ENCODE measurements at regions not wholly inside any gene's neighbourhood (a gene's known extent, or its start where the extent isn't known, plus 50 kb on each side); places are given as distances from the start of the nearest gene placed in this dataset.

DNA sequence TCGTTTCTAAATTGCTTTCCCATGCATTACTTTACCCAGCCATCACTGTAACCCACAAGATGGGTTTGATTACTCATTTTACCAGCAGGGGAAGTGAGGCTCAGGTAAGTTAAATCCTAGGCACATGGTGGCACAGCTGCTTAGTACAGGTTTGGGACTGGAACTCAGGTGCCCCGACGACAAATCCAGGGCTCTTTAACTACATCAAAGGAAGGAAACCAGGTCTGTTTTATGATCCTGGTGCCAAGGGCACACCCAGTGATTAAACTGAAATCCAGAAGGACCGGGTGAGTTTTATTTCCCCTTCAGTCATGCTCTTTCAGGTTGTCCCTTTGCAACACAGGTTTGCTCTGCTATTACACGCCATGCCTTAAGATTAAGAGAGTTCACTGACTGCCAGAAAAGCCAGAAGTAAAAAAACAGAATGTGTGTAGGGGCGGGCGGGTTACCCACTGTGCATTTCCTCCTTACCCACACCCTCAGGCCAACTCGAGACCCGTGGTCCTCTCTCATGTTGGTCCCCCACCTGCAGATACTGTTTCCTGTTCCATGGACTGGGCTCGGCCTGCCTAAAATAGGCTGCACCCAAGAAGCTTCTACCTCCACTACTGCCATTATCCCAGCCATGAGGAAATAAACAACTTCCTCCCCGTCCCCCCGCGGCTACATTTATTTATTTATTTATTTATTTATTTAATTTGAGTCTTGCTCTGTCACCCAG, 55.1 kb upstream of the KDM7A start:
- H4K20me1 ChIP-seq (ENCODE audit: insufficient read depth, low read length, poor library complexity, severe bottlenecking), result no peaks in the 10 kb centered on the region
- H3K4me1 ChIP-seq (ENCODE audit: insufficient read depth, low read length, poor library complexity, severe bottlenecking), result peaks cover 18% of the 10 kb centered on the region
- H3K4me3 ChIP-seq (ENCODE audit: low read length, poor library complexity, severe bottlenecking), result peak overlapping the region; percentile 80
- peak overlapping the region; percentile 82; the same call in 1 of the 2 replicates for H2AFZ ChIP-seq (ENCODE audit: low read length)
- H3K9ac ChIP-seq (ENCODE audit: low read depth, low read length, poor library complexity, severe bottlenecking), result no peak overlapping the region
- no peaks in the 10 kb centered on the region for H3K36me3 ChIP-seq (ENCODE audit: insufficient read depth, low read length)
- peaks cover 7% of the 10 kb centered on the region for H3K27me3 ChIP-seq (ENCODE audit: insufficient read depth, low read length, poor library complexity, severe bottlenecking)
- TF ChIP-seq, protein P1, sequence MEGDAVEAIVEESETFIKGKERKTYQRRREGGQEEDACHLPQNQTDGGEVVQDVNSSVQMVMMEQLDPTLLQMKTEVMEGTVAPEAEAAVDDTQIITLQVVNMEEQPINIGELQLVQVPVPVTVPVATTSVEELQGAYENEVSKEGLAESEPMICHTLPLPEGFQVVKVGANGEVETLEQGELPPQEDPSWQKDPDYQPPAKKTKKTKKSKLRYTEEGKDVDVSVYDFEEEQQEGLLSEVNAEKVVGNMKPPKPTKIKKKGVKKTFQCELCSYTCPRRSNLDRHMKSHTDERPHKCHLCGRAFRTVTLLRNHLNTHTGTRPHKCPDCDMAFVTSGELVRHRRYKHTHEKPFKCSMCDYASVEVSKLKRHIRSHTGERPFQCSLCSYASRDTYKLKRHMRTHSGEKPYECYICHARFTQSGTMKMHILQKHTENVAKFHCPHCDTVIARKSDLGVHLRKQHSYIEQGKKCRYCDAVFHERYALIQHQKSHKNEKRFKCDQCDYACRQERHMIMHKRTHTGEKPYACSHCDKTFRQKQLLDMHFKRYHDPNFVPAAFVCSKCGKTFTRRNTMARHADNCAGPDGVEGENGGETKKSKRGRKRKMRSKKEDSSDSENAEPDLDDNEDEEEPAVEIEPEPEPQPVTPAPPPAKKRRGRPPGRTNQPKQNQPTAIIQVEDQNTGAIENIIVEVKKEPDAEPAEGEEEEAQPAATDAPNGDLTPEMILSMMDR (conservative IDR thresholded peaks at IDR 0.05; ENCODE audit: low read length), result 0 out of 2 replicates have a peak, but pooled peaks have one; percentile 22
- TF ChIP-seq EZH2phosphoT487 (IDR thresholded peaks at IDR 0.05; ENCODE audit: borderline replicate concordance), result no peak
- no peaks in the 10 kb centered on the region for H3F3A ChIP-seq (ENCODE audit: low read depth)
- no peaks in the 10 kb centered on the region for H3K9me2 ChIP-seq (replicated peaks; ENCODE audit: low read depth, low read length)
- H3K4me2 ChIP-seq (ENCODE audit: low read depth, low read length, poor library complexity, severe bottlenecking), result peak overlapping the region; percentile 98
- no peaks in the 10 kb centered on the region for H3K79me2 ChIP-seq (ENCODE audit: insufficient read depth, low read length)
- H3K9me3 ChIP-seq (ENCODE audit: insufficient read depth, low read depth, low read length), result no peaks in the 10 kb centered on the region

DNA sequence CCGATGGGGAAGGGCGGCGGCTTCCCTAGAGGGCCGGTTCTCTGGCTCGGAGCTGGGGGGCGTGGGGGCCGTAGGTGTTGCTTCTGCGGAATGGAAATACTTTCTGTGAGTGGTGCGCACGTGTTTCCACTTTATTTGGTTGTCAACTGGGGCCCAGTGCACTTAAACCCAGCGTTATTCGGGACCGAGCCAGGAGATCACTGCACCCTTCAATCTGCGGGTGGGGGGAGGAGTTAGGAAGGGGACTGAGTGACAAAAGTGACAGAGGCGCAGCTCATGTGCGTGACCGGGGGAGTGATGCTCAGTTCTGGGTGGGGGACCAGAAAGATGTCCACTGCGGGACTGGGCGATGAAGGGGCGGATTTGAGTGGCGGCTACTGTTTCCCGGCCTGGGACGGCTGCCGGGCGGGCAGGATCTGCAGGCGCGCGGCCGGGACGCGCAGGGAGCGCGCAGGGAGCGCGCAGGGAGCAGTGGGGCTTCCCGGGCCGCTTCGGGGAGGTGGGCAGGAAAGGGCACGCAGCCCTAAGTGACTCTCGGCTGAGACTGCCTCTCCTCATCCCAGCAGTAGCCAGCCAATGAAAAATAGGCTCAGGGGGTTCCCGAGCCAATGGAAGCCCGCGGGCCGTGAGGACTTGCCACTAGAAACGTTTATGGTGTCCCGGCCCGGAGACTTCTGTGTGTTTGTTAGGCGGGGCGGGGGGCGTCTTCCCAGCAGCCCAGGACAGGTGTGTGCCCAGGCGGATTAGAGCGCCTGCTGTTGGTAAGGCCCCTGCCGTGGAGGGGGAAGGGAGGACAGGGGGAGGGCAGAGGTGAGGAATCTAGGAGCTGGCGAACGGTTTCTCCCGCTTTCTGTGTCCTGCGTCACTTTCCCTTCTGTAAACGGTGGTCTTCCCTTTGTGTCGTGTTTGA, 54.3 kb upstream of the KDM7A start:
- peak overlapping the region; percentile 56 for H3K9ac ChIP-seq (ENCODE audit: low read depth, low read length, poor library complexity, severe bottlenecking)
- peaks cover 7% of the 10 kb centered on the region for H3K27me3 ChIP-seq (ENCODE audit: insufficient read depth, low read length, poor library complexity, severe bottlenecking)
- H3F3A ChIP-seq (ENCODE audit: low read depth), result no peaks in the 10 kb centered on the region
- H2AFZ ChIP-seq (ENCODE audit: low read length), result peak overlapping the region; percentile 82
- H3K4me1 ChIP-seq (ENCODE audit: insufficient read depth, low read length, poor library complexity, severe bottlenecking), result peaks cover 18% of the 10 kb centered on the region
- no peaks in the 10 kb centered on the region for H3K9me2 ChIP-seq (replicated peaks; ENCODE audit: low read depth, low read length)
- H4K20me1 ChIP-seq (ENCODE audit: insufficient read depth, low read length, poor library complexity, severe bottlenecking), result no peaks in the 10 kb centered on the region
- TF ChIP-seq EZH2phosphoT487 (IDR thresholded peaks at IDR 0.05; ENCODE audit: borderline replicate concordance), result no peak
- TF ChIP-seq, protein P1 (conservative IDR thresholded peaks at IDR 0.05; ENCODE audit: low read length), result no peak
- H3K4me3 ChIP-seq (ENCODE audit: low read length, poor library complexity, severe bottlenecking), result peak overlapping the region; percentile 80
- H3K4me2 ChIP-seq (ENCODE audit: low read depth, low read length, poor library complexity, severe bottlenecking), result peak overlapping the region; percentile 98
- no peaks in the 10 kb centered on the region for H3K79me2 ChIP-seq (ENCODE audit: insufficient read depth, low read length)
- H3K9me3 ChIP-seq (ENCODE audit: insufficient read depth, low read depth, low read length), result no peaks in the 10 kb centered on the region
- H3K36me3 ChIP-seq (ENCODE audit: insufficient read depth, low read length), result no peaks in the 10 kb centered on the region

DNA sequence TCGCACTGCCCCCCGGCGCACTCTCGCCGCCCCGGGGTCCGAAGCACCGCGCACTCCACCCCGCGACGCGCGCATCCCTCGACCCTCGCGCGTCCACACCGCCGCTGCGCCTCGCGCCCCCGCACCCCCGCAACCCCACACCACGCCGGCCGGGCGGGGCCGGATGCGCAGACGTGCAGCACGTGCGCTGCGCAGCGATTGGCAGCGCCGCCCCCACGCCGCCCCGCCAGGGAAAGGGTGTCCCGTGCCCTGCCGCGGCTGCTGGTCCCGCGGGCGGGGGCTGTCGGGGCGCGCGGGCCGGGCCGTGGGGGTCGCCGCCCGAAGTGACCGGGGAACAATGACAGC, 53.7 kb upstream of the KDM7A start:
- Histone ChIP-seq H3K36me3 (ENCODE audit: insufficient read depth, low read length) (no peaks in the 10 kb centered on the region), H3K27me3 (ENCODE audit: insufficient read depth, low read length, poor library complexity, severe bottlenecking) (peaks cover 7% of the 10 kb centered on the region), H3K9ac (ENCODE audit: low read depth, low read length, poor library complexity, severe bottlenecking) (peak overlapping the region; percentile 57), H4K20me1 (ENCODE audit: insufficient read depth, low read length, poor library complexity, severe bottlenecking) (no peaks in the 10 kb centered on the region), H3K9me3 (ENCODE audit: insufficient read depth, low read depth, low read length) (no peaks in the 10 kb centered on the region), H3K4me3 (ENCODE audit: low read length, poor library complexity, severe bottlenecking) (peak overlapping the region; percentile 80), H3K4me1 (ENCODE audit: insufficient read depth, low read length, poor library complexity, severe bottlenecking) (peaks cover 18% of the 10 kb centered on the region), H3F3A (ENCODE audit: low read depth) (no peaks in the 10 kb centered on the region), H2AFZ (ENCODE audit: low read length) (peak overlapping the region; percentile 82), H3K9me2 (replicated peaks; ENCODE audit: low read depth, low read length) (no peaks in the 10 kb centered on the region), H3K79me2 (ENCODE audit: insufficient read depth, low read length) (no peaks in the 10 kb centered on the region), H3K4me2 (ENCODE audit: low read depth, low read length, poor library complexity, severe bottlenecking) (peak overlapping the region; percentile 98)
- no peak for TF ChIP-seq EZH2phosphoT487 (IDR thresholded peaks at IDR 0.05; ENCODE audit: borderline replicate concordance)
- TF ChIP-seq, protein P1 (conservative IDR thresholded peaks at IDR 0.05; ENCODE audit: low read length), result no peak
